KMS-11 (cell line): ENCODE measurements at regions not wholly inside any gene's neighbourhood (a gene's known extent, or its start where the extent isn't known, plus 50 kb on each side); places are given as distances from the start of the nearest gene placed in this dataset.

Experiments
- H2AFZ ChIP-seq: fragments of 200-600 bp; sonication (generic); 2 replicates; pipeline ENCODE4 v1.6.1; 2016; ENCODE audit warnings: antibody characterized with exemption, mixed run types, low read depth
- H3K27ac ChIP-seq: fragments of 200-600 bp; sonication (generic); 2 replicates; pipeline ENCODE4 v1.6.1; 2016; ENCODE audit warnings: mild to moderate bottlenecking, mixed run types
- H3K27me3 ChIP-seq: fragments of 200-600 bp; sonication (generic); 2 replicates; pipeline ENCODE4 v1.6.1; 2017; ENCODE audit warnings: mild to moderate bottlenecking, low read depth, mixed run types, moderate library complexity; ENCODE audit not compliant: insufficient read depth
- H3K36me3 ChIP-seq: fragments of 200-600 bp; sonication (generic); 2 replicates; pipeline ENCODE4 v1.6.1; 2017; ENCODE audit warnings: mild to moderate bottlenecking, mixed run types; ENCODE audit not compliant: insufficient read depth
- H3K4me1 ChIP-seq: fragments of 200-600 bp; sonication (generic); 2 replicates; pipeline ENCODE4 v1.6.1; 2016; ENCODE audit warnings: mild to moderate bottlenecking, low read depth, mixed run types; ENCODE audit not compliant: poor library complexity, severe bottlenecking
- H3K4me2 ChIP-seq: fragments of 200-600 bp; sonication (generic); 2 replicates; pipeline ENCODE4 v1.7.0; 2016; ENCODE audit warnings: mild to moderate bottlenecking, mixed run types
- H3K4me3 ChIP-seq: fragments of 200-600 bp; sonication (generic); IDR thresholded peaks from 2 replicates; pipeline ENCODE4 v1.6.1; 2017; ENCODE audit warnings: low read depth, low read length, mixed read lengths; ENCODE audit not compliant: insufficient read depth
- H3K79me2 ChIP-seq: fragments of 200-600 bp; sonication (generic); 2 replicates; pipeline ENCODE4 v1.6.1; 2016; ENCODE audit warnings: low read depth, mixed run types; ENCODE audit not compliant: insufficient read depth
- H3K9ac ChIP-seq: fragments of 200-600 bp; sonication (generic); 2 replicates; pipeline ENCODE4 v1.6.1; 2016; ENCODE audit warnings: mild to moderate bottlenecking, mixed run types
- H4K20me1 ChIP-seq: fragments of 200-600 bp; sonication (generic); 2 replicates; pipeline ENCODE4 v1.6.1; 2016; ENCODE audit warnings: mild to moderate bottlenecking, mixed run types; ENCODE audit not compliant: insufficient read depth
- TF ChIP-seq, protein P1 (sequence below): fragments of 200-600 bp; sonication (generic); conservative IDR thresholded peaks from 2 replicates; pipeline ENCODE4 v1.6.1; 2017; ENCODE audit warnings: low read depth, mild to moderate bottlenecking, antibody characterized with exemption, low read length, moderate library complexity, mixed read lengths

DNA sequence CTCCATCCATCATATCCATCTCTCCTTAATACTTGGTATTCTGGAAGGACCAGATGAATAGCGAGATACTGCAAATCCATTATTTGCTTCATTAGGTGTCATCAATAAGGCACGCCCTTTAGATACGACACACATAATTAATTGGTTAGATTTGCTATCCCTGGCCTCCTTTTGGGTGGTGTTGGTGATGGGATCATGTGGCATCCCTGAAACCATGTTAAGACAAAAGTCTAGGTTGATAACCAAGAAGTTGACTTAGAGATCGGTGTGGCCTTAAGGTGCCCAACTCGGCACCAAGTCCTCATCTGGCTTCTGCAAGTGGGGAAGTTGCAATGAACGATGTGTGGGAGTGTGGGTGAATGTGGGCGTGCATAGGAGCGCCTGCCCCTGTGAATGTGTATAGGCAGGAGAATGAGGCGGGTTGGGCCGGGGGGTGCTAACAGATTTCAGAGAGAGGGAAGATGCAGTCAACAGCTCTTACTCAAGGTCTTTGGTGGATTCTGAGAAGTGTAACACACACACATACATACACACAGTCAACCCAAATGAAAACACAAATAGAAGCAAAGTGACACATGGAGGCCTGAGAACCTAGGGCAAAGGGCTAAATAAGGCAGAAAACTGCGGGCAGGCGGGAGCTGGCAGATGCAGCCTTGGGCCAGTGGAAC, 415.7 kb upstream of the ESRRG start:
- Histone ChIP-seq H4K20me1 (no peaks in the 10 kb centered on the region), H3K27me3 (no peaks in the 10 kb centered on the region; the same call in 1 of the 2 replicates), H3K4me3 (no peak overlapping the region), H3K9ac (no peak overlapping the region), H3K4me1 (no peaks in the 10 kb centered on the region), H3K4me2 (no peak overlapping the region), H3K36me3 (no peaks in the 10 kb centered on the region), H2AFZ (no peak overlapping the region), H3K79me2 (no peaks in the 10 kb centered on the region), H3K27ac (no peak overlapping the region)
- TF ChIP-seq, protein P1, sequence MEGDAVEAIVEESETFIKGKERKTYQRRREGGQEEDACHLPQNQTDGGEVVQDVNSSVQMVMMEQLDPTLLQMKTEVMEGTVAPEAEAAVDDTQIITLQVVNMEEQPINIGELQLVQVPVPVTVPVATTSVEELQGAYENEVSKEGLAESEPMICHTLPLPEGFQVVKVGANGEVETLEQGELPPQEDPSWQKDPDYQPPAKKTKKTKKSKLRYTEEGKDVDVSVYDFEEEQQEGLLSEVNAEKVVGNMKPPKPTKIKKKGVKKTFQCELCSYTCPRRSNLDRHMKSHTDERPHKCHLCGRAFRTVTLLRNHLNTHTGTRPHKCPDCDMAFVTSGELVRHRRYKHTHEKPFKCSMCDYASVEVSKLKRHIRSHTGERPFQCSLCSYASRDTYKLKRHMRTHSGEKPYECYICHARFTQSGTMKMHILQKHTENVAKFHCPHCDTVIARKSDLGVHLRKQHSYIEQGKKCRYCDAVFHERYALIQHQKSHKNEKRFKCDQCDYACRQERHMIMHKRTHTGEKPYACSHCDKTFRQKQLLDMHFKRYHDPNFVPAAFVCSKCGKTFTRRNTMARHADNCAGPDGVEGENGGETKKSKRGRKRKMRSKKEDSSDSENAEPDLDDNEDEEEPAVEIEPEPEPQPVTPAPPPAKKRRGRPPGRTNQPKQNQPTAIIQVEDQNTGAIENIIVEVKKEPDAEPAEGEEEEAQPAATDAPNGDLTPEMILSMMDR = no peak

DNA sequence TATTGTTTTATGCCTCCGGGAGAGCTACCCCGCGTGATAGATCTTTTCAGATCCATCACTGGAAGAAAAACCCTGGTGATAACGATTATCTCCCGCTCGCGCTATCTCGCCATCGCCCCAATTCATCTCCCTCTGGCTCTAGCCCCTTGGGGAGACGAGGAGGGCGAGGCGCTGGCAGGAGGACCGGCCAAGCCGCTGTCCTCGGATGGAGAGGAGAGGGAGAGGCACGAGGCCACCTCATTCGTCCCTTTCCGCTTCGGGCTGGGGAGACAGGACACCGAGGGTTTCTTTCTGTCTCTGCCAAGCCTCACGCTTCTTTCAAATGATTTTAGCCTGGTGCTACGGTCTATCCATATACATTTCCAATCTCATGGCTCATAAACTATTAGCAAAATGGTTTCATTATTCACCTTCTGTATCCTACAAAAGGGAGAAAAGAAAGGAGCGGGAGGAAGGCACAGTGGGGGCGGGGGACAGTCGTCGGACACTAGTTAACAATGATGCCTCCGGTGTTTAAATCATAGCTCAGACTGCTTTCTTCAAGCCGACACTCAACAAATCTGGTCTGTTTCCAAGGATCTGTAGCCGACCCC, 415.0 kb upstream of the ESRRG start:
- Histone ChIP-seq H3K4me1 (no peaks in the 10 kb centered on the region), H3K27me3 (no peaks in the 10 kb centered on the region; the same call in 1 of the 2 replicates), H3K27ac (no peak overlapping the region), H3K4me2 (no peak overlapping the region), H2AFZ (no peak overlapping the region), H3K9ac (no peak overlapping the region), H3K36me3 (no peaks in the 10 kb centered on the region), H4K20me1 (no peaks in the 10 kb centered on the region), H3K79me2 (no peaks in the 10 kb centered on the region), H3K4me3 (no peak overlapping the region)
- TF ChIP-seq, protein P1 = no peak

DNA sequence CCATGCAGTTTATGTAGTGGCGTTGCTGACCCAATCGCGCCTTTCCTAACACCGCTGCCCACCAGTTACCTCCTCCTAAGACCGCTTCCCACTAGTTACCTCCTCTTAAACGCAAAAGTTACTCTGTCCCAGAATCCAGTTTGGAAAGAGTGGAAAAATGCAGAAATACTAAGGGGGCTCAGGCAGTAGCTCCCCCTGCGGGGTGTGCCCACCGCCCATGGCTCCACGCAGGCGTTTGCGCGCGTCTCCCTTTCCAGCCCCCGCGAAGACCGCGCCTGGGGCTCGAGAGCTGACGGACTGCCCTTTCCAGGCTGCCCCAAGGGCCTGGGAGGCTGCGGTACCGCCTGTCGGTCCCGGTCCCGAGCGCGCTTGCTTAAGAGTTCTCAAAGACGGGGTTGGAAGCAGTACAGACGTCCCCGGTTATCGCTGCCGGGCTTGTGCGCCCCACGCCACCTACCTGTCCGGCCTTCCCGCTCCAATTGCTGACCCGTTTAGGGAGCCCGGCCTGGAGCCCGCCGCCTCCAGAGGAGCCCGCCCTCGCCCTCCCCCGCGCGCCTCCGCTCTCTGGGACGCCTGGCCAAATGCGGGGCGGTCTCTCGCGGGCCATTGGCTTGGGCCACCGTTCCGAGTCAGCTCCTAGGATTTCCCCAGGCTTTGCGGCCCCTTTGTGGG, 414.1 kb upstream of the ESRRG start:
- H4K20me1 ChIP-seq = no peaks in the 10 kb centered on the region
- no peak overlapping the region for H3K9ac ChIP-seq
- TF ChIP-seq, protein P1 = no peak
- no peaks in the 10 kb centered on the region; the same call in 1 of the 2 replicates for H3K27me3 ChIP-seq
- no peak overlapping the region for H3K4me2 ChIP-seq
- no peak overlapping the region for H3K27ac ChIP-seq
- no peak overlapping the region for H3K4me3 ChIP-seq
- H3K79me2 ChIP-seq = no peaks in the 10 kb centered on the region
- no peak overlapping the region for H2AFZ ChIP-seq
- no peaks in the 10 kb centered on the region for H3K36me3 ChIP-seq
- no peaks in the 10 kb centered on the region for H3K4me1 ChIP-seq

DNA sequence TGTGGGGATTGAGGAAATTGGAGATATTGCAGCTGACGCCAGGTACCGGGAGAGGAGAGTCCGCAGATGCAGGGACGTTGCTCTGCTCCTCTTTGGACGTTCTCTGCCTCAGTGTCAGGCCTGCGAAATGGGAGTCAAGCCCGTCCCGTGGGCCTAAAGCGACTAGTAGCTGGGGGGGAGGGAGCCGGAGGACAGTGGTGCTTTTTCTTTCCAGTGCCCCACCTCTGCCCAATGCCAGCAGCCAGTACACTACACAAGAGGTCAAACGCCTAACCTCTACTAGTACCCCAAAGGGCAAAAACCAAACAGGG, 413.6 kb upstream of the ESRRG start:
- Histone ChIP-seq H3K4me3 (no peak overlapping the region), H4K20me1 (no peaks in the 10 kb centered on the region), H3K4me2 (no peak overlapping the region), H3K36me3 (no peaks in the 10 kb centered on the region), H3K27me3 (no peaks in the 10 kb centered on the region; the same call in 1 of the 2 replicates), H3K79me2 (no peaks in the 10 kb centered on the region), H3K27ac (no peak overlapping the region), H3K4me1 (no peaks in the 10 kb centered on the region), H2AFZ (no peak overlapping the region), H3K9ac (no peak overlapping the region)
- TF ChIP-seq, protein P1 = no peak
